Karpas-422 (cell line): ENCODE measurements at regions not wholly inside any gene's neighbourhood (a gene's known extent, or its start where the extent isn't known, plus 50 kb on each side); places are given as distances from the start of the nearest gene placed in this dataset.

Experiments
- DNase-seq: peaks from one replicate; pipeline ENCODE4 v3.0.0-alpha.2; 2015
- H2AFZ ChIP-seq: fragments of 200-600 bp; sonication (generic); 2 replicates; pipeline ENCODE4 v1.6.1; 2014; ENCODE audit warnings: antibody characterized with exemption, low read length, mixed read lengths
- H3K27ac ChIP-seq: fragments of 200-600 bp; sonication (generic); 2 replicates; pipeline ENCODE4 v1.5.1; 2014; ENCODE audit warnings: mild to moderate bottlenecking, low read length, moderate library complexity
- H3K27me3 ChIP-seq: fragments of 200-600 bp; sonication (generic); 2 replicates; pipeline ENCODE4 v1.6.1; 2014; ENCODE audit warnings: low read length, mixed read lengths
- H3K36me3 ChIP-seq: fragments of 200-600 bp; sonication (generic); 2 replicates; pipeline ENCODE4 v1.6.1; 2014; ENCODE audit warnings: low read length, mixed read lengths; ENCODE audit not compliant: insufficient read depth
- H3K4me1 ChIP-seq: fragments of 200-600 bp; sonication (generic); 2 replicates; pipeline ENCODE4 v1.6.1; 2014; ENCODE audit warnings: mild to moderate bottlenecking, low read length, mixed read lengths
- H3K4me2 ChIP-seq: fragments of 200-600 bp; sonication (generic); 2 replicates; pipeline ENCODE4 v1.6.1; 2014; ENCODE audit warnings: low read length, low read depth, mild to moderate bottlenecking; ENCODE audit not compliant: poor library complexity, severe bottlenecking
- H3K4me3 ChIP-seq: fragments of 200-600 bp; sonication (generic); 2 replicates; pipeline ENCODE4 v1.5.1; 2014; ENCODE audit warnings: mild to moderate bottlenecking, antibody characterized with exemption, low read length, mixed read lengths
- H3K79me2 ChIP-seq: fragments of 200-600 bp; sonication (generic); 2 replicates; pipeline ENCODE4 v1.6.1; 2014; ENCODE audit warnings: mild to moderate bottlenecking, low read length, mixed read lengths
- H3K9ac ChIP-seq: fragments of 200-600 bp; sonication (generic); 2 replicates; pipeline ENCODE4 v1.6.0; 2014; ENCODE audit warnings: low read length
- H3K9me2 ChIP-seq: fragments of 200-600 bp; sonication (generic), shearing (Covaris generic); replicated peaks from 2 replicates; pipeline ENCODE4 v1.6.0; 2014; ENCODE audit warnings: mild to moderate bottlenecking, low read length, moderate library complexity; ENCODE audit not compliant: insufficient read depth
- H3K9me3 ChIP-seq: fragments of 300-700, 200-600 bp; sonication (generic); 2 replicates; pipeline ENCODE4 v1.6.1; 2014; ENCODE audit warnings: low read length, mixed read lengths
- H4K20me1 ChIP-seq: fragments of 200-600 bp; sonication (generic); 2 replicates; pipeline ENCODE4 v1.6.1; 2014; ENCODE audit warnings: mild to moderate bottlenecking, antibody characterized with exemption, low read length, low read depth; ENCODE audit not compliant: insufficient read depth

DNA sequence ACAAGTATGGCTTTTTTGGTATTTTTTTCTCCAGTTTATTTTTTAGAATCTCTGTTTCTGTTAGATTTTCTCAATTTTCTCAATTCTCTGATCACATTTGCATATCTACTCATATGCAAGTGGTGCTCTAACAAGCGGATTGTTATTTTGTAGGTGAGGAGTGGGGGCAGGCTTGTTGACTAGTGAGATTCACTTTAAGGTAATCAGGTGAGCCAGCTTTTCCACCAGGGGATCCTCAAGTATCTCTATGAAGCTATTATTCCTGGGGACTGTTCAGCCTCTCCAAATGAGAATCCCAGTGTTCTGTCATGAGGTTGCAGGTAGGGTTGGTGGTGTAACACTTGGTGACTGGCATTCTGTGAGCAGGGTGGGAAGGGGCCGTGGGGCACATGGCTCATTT, 274.3 kb upstream of the FERMT1 start:
- no peaks in the 10 kb centered on the region for H3K9me3 ChIP-seq

GRCh38 chr20:6395695-6396094, 272.9 kb upstream of the FERMT1 start:
- H3K27me3 ChIP-seq = no peaks in the 10 kb centered on the region
- no peaks in the 10 kb centered on the region for H3K79me2 ChIP-seq
- no peak overlapping the region for H3K4me3 ChIP-seq
- no peak overlapping the region for H3K4me2 ChIP-seq
- H4K20me1 ChIP-seq = no peaks in the 10 kb centered on the region
- no peak overlapping the region for H3K9ac ChIP-seq
- no peak overlapping the region for H3K27ac ChIP-seq
- no peaks in the 10 kb centered on the region for H3K9me2 ChIP-seq
- no peaks in the 10 kb centered on the region for H3K4me1 ChIP-seq
- no peaks in the 10 kb centered on the region for H3K36me3 ChIP-seq
- no peak for DNase-seq
- H2AFZ ChIP-seq = no peak overlapping the region
- no peaks in the 10 kb centered on the region for H3K9me3 ChIP-seq

More for the DNA sequence above, 274.3 kb upstream of the FERMT1 start:
- no peaks in the 10 kb centered on the region for H3K9me2 ChIP-seq
- no peak overlapping the region for H2AFZ ChIP-seq
- no peaks in the 10 kb centered on the region for H4K20me1 ChIP-seq
- H3K79me2 ChIP-seq = no peaks in the 10 kb centered on the region
- no peak overlapping the region for H3K4me2 ChIP-seq
- DNase-seq = no peak
- H3K4me3 ChIP-seq = no peak overlapping the region
- no peak overlapping the region for H3K27ac ChIP-seq
- no peaks in the 10 kb centered on the region for H3K36me3 ChIP-seq
- H3K27me3 ChIP-seq = no peaks in the 10 kb centered on the region
- no peaks in the 10 kb centered on the region for H3K4me1 ChIP-seq
- no peak overlapping the region for H3K9ac ChIP-seq

DNA sequence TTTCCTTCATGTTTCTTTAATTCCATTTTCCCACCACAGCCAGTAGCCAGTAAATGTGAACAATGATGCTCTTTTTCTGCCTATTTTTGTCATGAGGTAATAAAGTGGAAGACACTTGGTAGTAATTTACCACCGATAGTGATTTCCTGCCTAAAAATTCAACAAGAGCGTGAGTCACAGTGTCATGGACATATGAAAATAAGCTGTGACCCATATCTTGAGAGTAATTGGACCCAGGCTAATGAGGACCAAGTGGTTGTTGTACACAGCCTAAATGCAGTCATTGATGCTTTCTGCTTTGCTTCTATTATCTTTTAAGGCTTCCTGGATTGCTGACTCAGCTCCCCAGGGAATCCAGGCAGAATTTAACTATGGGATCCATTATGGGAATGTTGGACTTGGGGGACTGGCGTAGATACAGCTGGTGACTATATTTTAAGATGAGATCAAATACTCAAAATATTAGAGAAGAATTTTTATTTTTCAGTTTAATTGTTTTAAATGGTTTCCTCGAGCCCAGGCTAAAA, 265.9 kb upstream of the FERMT1 start:
- Histone ChIP-seq H3K4me3 (no peak overlapping the region), H2AFZ (no peak overlapping the region), H3K4me1 (no peaks in the 10 kb centered on the region), H3K9me2 (no peaks in the 10 kb centered on the region), H3K4me2 (no peak overlapping the region), H3K27me3 (no peaks in the 10 kb centered on the region), H3K79me2 (no peaks in the 10 kb centered on the region), H3K9ac (no peak overlapping the region), H3K9me3 (no peaks in the 10 kb centered on the region; the same call in 1 of the 2 replicates), H3K36me3 (no peaks in the 10 kb centered on the region), H3K27ac (no peak overlapping the region), H4K20me1 (no peaks in the 10 kb centered on the region)
- DNase-seq = no peak

DNA sequence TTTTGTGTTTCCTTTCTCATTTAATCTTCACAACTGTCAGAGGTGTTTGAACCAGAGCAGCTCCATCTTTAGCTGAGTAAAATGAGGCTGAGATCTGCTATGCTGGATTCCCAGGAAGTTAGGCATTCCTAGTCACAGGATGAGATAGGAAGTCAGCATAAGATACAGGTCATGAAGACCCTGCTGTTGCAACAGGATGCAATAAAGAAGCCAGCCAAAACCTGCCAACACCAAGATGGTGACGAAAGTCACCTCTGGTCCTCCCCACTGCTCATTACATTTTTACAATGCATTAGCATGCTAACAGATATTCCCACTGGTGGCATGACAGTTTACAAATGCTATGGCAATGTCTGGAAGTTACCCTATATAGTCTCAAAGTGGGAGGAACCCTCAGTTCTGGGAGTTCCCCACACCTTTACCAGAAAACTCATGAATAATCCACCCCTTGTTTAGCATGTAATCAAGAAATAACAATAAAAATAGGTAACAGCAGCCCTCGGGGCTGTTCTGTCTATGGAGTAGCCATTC, 262.2 kb upstream of the FERMT1 start:
- Histone ChIP-seq H3K9me3 (no peaks in the 10 kb centered on the region; the same call in 1 of the 2 replicates), H3K79me2 (no peaks in the 10 kb centered on the region)

GRCh38 chr20:6384380-6384779, 261.6 kb upstream of the FERMT1 start:
- H3K79me2 ChIP-seq = no peaks in the 10 kb centered on the region
- H3K4me3 ChIP-seq = no peak overlapping the region
- DNase-seq = no peak
- no peak overlapping the region for H3K9ac ChIP-seq
- H3K9me2 ChIP-seq = 0 out of 2 replicates have a peak, but pooled peaks cover 5% of the 10 kb centered on the region
- H3K9me3 ChIP-seq = no peaks in the 10 kb centered on the region; the same call in 1 of the 2 replicates
- no peak overlapping the region for H3K4me2 ChIP-seq
- H4K20me1 ChIP-seq = no peaks in the 10 kb centered on the region
- H3K27me3 ChIP-seq = no peaks in the 10 kb centered on the region
- no peaks in the 10 kb centered on the region for H3K4me1 ChIP-seq
- H2AFZ ChIP-seq = no peak overlapping the region
- H3K36me3 ChIP-seq = no peaks in the 10 kb centered on the region
- H3K27ac ChIP-seq = no peak overlapping the region

More for the DNA sequence above, 262.2 kb upstream of the FERMT1 start:
- H3K4me1 ChIP-seq = no peaks in the 10 kb centered on the region
- H3K36me3 ChIP-seq = no peaks in the 10 kb centered on the region
- no peak overlapping the region for H2AFZ ChIP-seq
- no peaks in the 10 kb centered on the region for H3K27me3 ChIP-seq
- no peak overlapping the region for H3K4me2 ChIP-seq
- no peak overlapping the region for H3K27ac ChIP-seq
- H4K20me1 ChIP-seq = no peaks in the 10 kb centered on the region
- no peak for DNase-seq
- 0 out of 2 replicates have a peak, but pooled peaks cover 5% of the 10 kb centered on the region for H3K9me2 ChIP-seq
- no peak overlapping the region for H3K9ac ChIP-seq
- H3K4me3 ChIP-seq = no peak overlapping the region

DNA sequence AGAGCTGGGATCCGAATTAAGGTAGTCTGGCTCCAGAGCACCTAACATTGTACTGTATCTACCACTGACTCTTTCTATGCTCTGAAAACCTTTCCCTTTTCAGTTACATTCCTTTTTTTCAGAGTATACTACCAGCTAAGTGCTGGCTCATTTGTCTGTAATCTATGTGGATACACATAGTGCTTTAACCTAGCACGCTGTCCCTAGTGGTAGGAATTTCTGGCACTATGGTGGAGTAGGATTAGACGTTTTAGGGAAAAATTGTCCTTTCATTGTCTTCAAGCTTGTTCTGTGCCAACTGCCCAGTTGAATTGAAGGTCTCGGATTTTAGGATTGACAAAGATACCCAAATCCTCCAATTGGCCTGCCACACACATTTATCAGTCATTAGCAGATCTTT, 259.1 kb upstream of the FERMT1 start:
- Histone ChIP-seq H3K36me3 (no peaks in the 10 kb centered on the region), H3K9ac (no peak overlapping the region), H3K4me3 (no peak overlapping the region), H2AFZ (no peak overlapping the region), H3K27ac (no peak overlapping the region), H3K27me3 (no peaks in the 10 kb centered on the region), H3K4me2 (no peak overlapping the region), H3K9me3 (no peaks in the 10 kb centered on the region; the same call in 1 of the 2 replicates), H4K20me1 (no peaks in the 10 kb centered on the region), H3K4me1 (no peaks in the 10 kb centered on the region), H3K79me2 (no peaks in the 10 kb centered on the region), H3K9me2 (0 out of 2 replicates have a peak, but pooled peaks cover 5% of the 10 kb centered on the region)
- no peak for DNase-seq

- no peak overlapping the region for H3K4me2 ChIP-seq
- no peaks in the 10 kb centered on the region for H3K9me2 ChIP-seq
- H3K79me2 ChIP-seq = no peaks in the 10 kb centered on the region
- H2AFZ ChIP-seq = no peak overlapping the region
- no peaks in the 10 kb centered on the region for H4K20me1 ChIP-seq
- H3K4me3 ChIP-seq = no peak overlapping the region
- H3K9me3 ChIP-seq = no peaks in the 10 kb centered on the region
- DNase-seq = no peak
- H3K36me3 ChIP-seq = no peaks in the 10 kb centered on the region
- H3K27me3 ChIP-seq = no peaks in the 10 kb centered on the region
- no peaks in the 10 kb centered on the region for H3K4me1 ChIP-seq
- H3K27ac ChIP-seq = no peak overlapping the region
- H3K9ac ChIP-seq = no peak overlapping the region
Observed at GRCh38 chr20:6362245-6362644, 239.4 kb upstream of the FERMT1 start.

DNA sequence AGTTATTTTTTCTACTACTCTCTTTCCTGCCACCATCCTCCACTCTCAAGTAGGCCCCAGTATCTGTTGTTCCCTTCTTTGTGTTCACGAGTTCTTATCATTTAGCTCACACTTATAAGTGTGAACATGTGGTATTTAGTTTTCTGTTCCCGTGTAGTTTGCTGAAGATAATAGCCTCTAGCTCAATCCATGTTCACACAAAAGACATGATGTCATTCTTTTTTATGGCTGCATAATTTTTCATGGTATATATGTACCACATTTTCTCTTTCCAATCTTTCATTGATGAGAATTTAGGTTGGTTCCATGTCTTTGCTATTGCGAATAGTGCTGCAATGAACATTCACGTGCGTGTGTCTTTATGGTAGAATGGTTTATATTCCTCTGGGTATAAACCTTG, 237.9 kb upstream of the FERMT1 start:
- H3K4me3 ChIP-seq = no peak overlapping the region
- no peak overlapping the region for H2AFZ ChIP-seq
- H3K4me1 ChIP-seq = no peaks in the 10 kb centered on the region
- no peak for DNase-seq
- H3K27ac ChIP-seq = no peak overlapping the region
- H3K9ac ChIP-seq = no peak overlapping the region
- H3K36me3 ChIP-seq = no peaks in the 10 kb centered on the region
- no peaks in the 10 kb centered on the region for H3K9me2 ChIP-seq
- no peaks in the 10 kb centered on the region for H3K79me2 ChIP-seq
- no peaks in the 10 kb centered on the region for H4K20me1 ChIP-seq
- no peak overlapping the region for H3K4me2 ChIP-seq
- no peaks in the 10 kb centered on the region for H3K27me3 ChIP-seq
- no peaks in the 10 kb centered on the region for H3K9me3 ChIP-seq
